AG04450 (cell line): ENCODE measurements at regions not wholly inside any gene's neighbourhood (a gene's known extent, or its start where the extent isn't known, plus 50 kb on each side); places are given as distances from the start of the nearest gene placed in this dataset.

Source experiments
- CTCF ChIA-PET: fragments of 300-600, 350-600 bp; formaldehyde crosslinking; extraction: SDS; loops from one replicate; lab custom pipeline; 2022; ENCODE audit warnings: antibody characterized with exemption, inconsistent platforms; lab: Charles Lee
- POLR2A ChIA-PET: fragments of 350-600 bp; formaldehyde crosslinking; extraction: SDS; loops from one replicate; lab custom pipeline; 2021; ENCODE audit warnings: antibody characterized with exemption, inconsistent platforms; lab: Yijun Ruan, JAX
- DNase-seq: peaks from one replicate; pipeline ENCODE4 v3.0.0-alpha.2; 2011; ENCODE audit warnings: low read depth, low spot score
- H3K27ac ChIP-seq: one replicate; pipeline ENCODE4 v1.5.1; 2012; ENCODE audit warnings: low read depth, low read length, control low read depth
- H3K27me3 ChIP-seq: one replicate; pipeline ENCODE4 v1.6.0; 2012; ENCODE audit warnings: low read length; ENCODE audit not compliant: control insufficient read depth, insufficient read depth
- H3K4me3 ChIP-seq: 2 replicates; pipeline ENCODE4 v1.5.1; 2011; ENCODE audit warnings: mild to moderate bottlenecking, low read depth, low read length, control low read depth
- H3K9me3 ChIP-seq: 2 replicates; pipeline ENCODE4 v1.5.1; 2012; ENCODE audit warnings: low read length; ENCODE audit not compliant: control insufficient read depth, insufficient read depth
- TF ChIP-seq, protein P1 (sequence below): IDR thresholded peaks from 2 replicates; pipeline ENCODE4 v1.5.1; 2011; ENCODE audit warnings: low read depth, low read length, control low read depth, inconsistent platforms

DNA sequence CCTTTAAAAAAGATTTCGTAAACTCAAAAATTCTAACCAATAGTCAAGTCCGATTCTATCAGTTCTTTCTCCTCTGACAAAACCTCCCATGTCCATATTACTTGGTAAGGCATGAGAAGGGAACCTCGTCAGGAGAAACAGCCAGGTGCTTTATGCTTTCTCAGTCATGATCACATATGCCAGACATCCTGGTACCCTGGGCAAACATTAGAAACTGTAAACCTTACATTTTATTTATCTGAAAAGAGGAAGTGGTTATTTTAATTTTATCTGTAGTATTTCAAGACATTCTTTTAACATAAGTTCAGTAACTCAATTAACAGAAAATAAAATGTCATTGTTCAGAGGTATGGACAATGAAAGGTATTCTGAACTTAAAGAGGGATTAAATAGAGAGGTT lies 474.8 kb upstream of the GBE1 start:
- POLR2A ChIA-PET = no interaction called here
- peaks cover 3% of the 10 kb centered on the region for H3K9me3 ChIP-seq
- CTCF ChIA-PET = no interaction called here
- H3K27ac ChIP-seq = no peak overlapping the region
- H3K4me3 ChIP-seq = no peak overlapping the region
- H3K27me3 ChIP-seq = no peaks in the 10 kb centered on the region
- DNase-seq = no peak
- TF ChIP-seq, protein P1, sequence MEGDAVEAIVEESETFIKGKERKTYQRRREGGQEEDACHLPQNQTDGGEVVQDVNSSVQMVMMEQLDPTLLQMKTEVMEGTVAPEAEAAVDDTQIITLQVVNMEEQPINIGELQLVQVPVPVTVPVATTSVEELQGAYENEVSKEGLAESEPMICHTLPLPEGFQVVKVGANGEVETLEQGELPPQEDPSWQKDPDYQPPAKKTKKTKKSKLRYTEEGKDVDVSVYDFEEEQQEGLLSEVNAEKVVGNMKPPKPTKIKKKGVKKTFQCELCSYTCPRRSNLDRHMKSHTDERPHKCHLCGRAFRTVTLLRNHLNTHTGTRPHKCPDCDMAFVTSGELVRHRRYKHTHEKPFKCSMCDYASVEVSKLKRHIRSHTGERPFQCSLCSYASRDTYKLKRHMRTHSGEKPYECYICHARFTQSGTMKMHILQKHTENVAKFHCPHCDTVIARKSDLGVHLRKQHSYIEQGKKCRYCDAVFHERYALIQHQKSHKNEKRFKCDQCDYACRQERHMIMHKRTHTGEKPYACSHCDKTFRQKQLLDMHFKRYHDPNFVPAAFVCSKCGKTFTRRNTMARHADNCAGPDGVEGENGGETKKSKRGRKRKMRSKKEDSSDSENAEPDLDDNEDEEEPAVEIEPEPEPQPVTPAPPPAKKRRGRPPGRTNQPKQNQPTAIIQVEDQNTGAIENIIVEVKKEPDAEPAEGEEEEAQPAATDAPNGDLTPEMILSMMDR = no peak

GRCh38 chr3:82229397-82229796 lies 468.0 kb upstream of the GBE1 start:
- no peak overlapping the region for H3K4me3 ChIP-seq
- ChIA-PET POLR2A (no interaction called here), CTCF (no interaction called here)
- no peak for DNase-seq
- no peak overlapping the region for H3K27ac ChIP-seq
- peaks cover 18% of the 10 kb centered on the region for H3K9me3 ChIP-seq
- no peaks in the 10 kb centered on the region for H3K27me3 ChIP-seq
- TF ChIP-seq, protein P1 = no peak

- peaks cover 18% of the 10 kb centered on the region for H3K9me3 ChIP-seq
- H3K4me3 ChIP-seq = no peak overlapping the region
- ChIA-PET POLR2A (no interaction called here), CTCF (no interaction called here)
- no peak for DNase-seq
- H3K27ac ChIP-seq = no peak overlapping the region
- TF ChIP-seq, protein P1 = no peak
- H3K27me3 ChIP-seq = no peaks in the 10 kb centered on the region
These were observed 463.2 kb upstream of the GBE1 start for GRCh38 chr3:82224661-82225060.

GRCh38 chr3:82222401-82222800 lies 461.0 kb upstream of the GBE1 start:
- no peak overlapping the region for H3K27ac ChIP-seq
- no peak for DNase-seq
- no peak overlapping the region for H3K4me3 ChIP-seq
- no peaks in the 10 kb centered on the region for H3K27me3 ChIP-seq
- TF ChIP-seq, protein P1 = no peak
- CTCF ChIA-PET = no interaction called here
- H3K9me3 ChIP-seq = peaks cover 18% of the 10 kb centered on the region
- POLR2A ChIA-PET = no interaction called here

- H3K4me3 ChIP-seq = no peak overlapping the region
- TF ChIP-seq, protein P1 = no peak
- H3K27ac ChIP-seq = no peak overlapping the region
- ChIA-PET POLR2A (no interaction called here), CTCF (no interaction called here)
- DNase-seq = no peak
- no peaks in the 10 kb centered on the region for H3K9me3 ChIP-seq
- no peaks in the 10 kb centered on the region for H3K27me3 ChIP-seq
These were observed 456.1 kb upstream of the GBE1 start for GRCh38 chr3:82217571-82217970.
